ENCODE measurements at regions not wholly inside any gene's neighbourhood (a gene's known extent, or its start where the extent isn't known, plus 50 kb on each side); places are given as distances from the start of the nearest gene placed in this dataset.

GRCh38 chr9:101902051-101902450 is 163.6 kb upstream of the GRIN3A start:
- no peaks in the 10 kb centered on the region for H3K9me3 Mint-ChIP-seq (ENCODE audit: insufficient read depth)
- ChIA-PET POLR2A (no interaction called here), CTCF (no interaction called here)
- Histone ChIP-seq H4K20me1 (ENCODE audit: control insufficient read depth, insufficient read depth, low read length, poor library complexity, severe bottlenecking) (no peaks in the 10 kb centered on the region), H2AFZ (ENCODE audit: insufficient read depth, low read depth, low read length, poor library complexity, severe bottlenecking) (no peak overlapping the region), H3K9me3 (ENCODE audit: control extremely low read depth in 1 of 3, control insufficient read depth in 2 of 3, insufficient read depth in 1 of 3, low read length in 2 of 3) (no peaks in the 10 kb centered on the region), H3K36me3 (replicated peaks in 1 of 2; ENCODE audit: control extremely low read depth in 1 of 2, control insufficient read depth in 1 of 2, extremely low read depth in 1 of 2, insufficient read depth in 2 of 2, low read length in 1 of 2) (no peaks in the 10 kb centered on the region), H3K79me2 (ENCODE audit: control insufficient read depth, insufficient read depth, low read length) (no peaks in the 10 kb centered on the region), H3K27ac (ENCODE audit: low read length in 2 of 2) (no peak overlapping the region), H3K9ac (ENCODE audit: low read length) (no peak overlapping the region), H3K4me2 (replicated peaks; ENCODE audit: low read depth, low read length, poor library complexity, severe bottlenecking) (no peak overlapping the region), H3K27me3 (replicated peaks in 1 of 4; ENCODE audit: control extremely low read depth in 1 of 4, control insufficient read depth in 3 of 4, insufficient read depth in 4 of 4, low read length in 3 of 4) (no peaks in the 10 kb centered on the region), H3K4me3 (ENCODE audit: control extremely low read depth in 1 of 5, extremely low read depth in 1 of 5, insufficient read depth in 1 of 5, low read depth in 2 of 5, low read length in 4 of 5) (no peak overlapping the region), H3K4me1 (ENCODE audit: control insufficient read depth in 2 of 2, insufficient read depth in 2 of 2, low read length in 2 of 2) (no peaks in the 10 kb centered on the region)
- intact Hi-C loops (cut with micrococcal nuclease), result no loop called here
- WGBS (ENCODE audit: insufficient coverage), result no CpG with 5 or more reads among the region's 2 CpGs
- H3K27ac Mint-ChIP-seq, result no peak overlapping the region
- no peaks in the 10 kb centered on the region for H3K27me3 Mint-ChIP-seq
- DNase-seq (no peak), ATAC-seq (ENCODE audit: low read depth) (no peak)
- H3K4me1 Mint-ChIP-seq, result no peaks in the 10 kb centered on the region
- H3K4me3 Mint-ChIP-seq, result no peak overlapping the region
- no peak for TF ChIP-seq CTCF (IDR thresholded peaks at IDR 0.05)
- TF ChIP-seq EZH2 (IDR thresholded peaks at IDR 0.05; ENCODE audit: borderline replicate concordance, insufficient read depth, low read depth, low read length, poor library complexity, severe bottlenecking), result no peak

- H3K9me3 Mint-ChIP-seq (ENCODE audit: insufficient read depth), result no peaks in the 10 kb centered on the region
- Histone ChIP-seq H3K4me3 (ENCODE audit: control extremely low read depth in 1 of 5, extremely low read depth in 1 of 5, insufficient read depth in 1 of 5, low read depth in 2 of 5, low read length in 4 of 5) (no peak overlapping the region), H3K9ac (ENCODE audit: low read length) (no peak overlapping the region), H3K27ac (ENCODE audit: low read length in 2 of 2) (no peak overlapping the region), H2AFZ (ENCODE audit: insufficient read depth, low read depth, low read length, poor library complexity, severe bottlenecking) (no peak overlapping the region), H3K9me3 (ENCODE audit: control extremely low read depth in 1 of 3, control insufficient read depth in 2 of 3, insufficient read depth in 1 of 3, low read length in 2 of 3) (no peaks in the 10 kb centered on the region), H3K4me2 (replicated peaks; ENCODE audit: low read depth, low read length, poor library complexity, severe bottlenecking) (no peak overlapping the region), H3K4me1 (ENCODE audit: control insufficient read depth in 2 of 2, insufficient read depth in 2 of 2, low read length in 2 of 2) (no peaks in the 10 kb centered on the region), H3K27me3 (replicated peaks in 1 of 4; ENCODE audit: control extremely low read depth in 1 of 4, control insufficient read depth in 3 of 4, insufficient read depth in 4 of 4, low read length in 3 of 4) (no peaks in the 10 kb centered on the region), H4K20me1 (ENCODE audit: control insufficient read depth, insufficient read depth, low read length, poor library complexity, severe bottlenecking) (no peaks in the 10 kb centered on the region), H3K79me2 (ENCODE audit: control insufficient read depth, insufficient read depth, low read length) (no peaks in the 10 kb centered on the region), H3K36me3 (replicated peaks in 1 of 2; ENCODE audit: control extremely low read depth in 1 of 2, control insufficient read depth in 1 of 2, extremely low read depth in 1 of 2, insufficient read depth in 2 of 2, low read length in 1 of 2) (no peaks in the 10 kb centered on the region)
- TF ChIP-seq EZH2 (IDR thresholded peaks at IDR 0.05; ENCODE audit: borderline replicate concordance, insufficient read depth, low read depth, low read length, poor library complexity, severe bottlenecking), result no peak
- no peak for TF ChIP-seq CTCF (IDR thresholded peaks at IDR 0.05)
- POLR2A ChIA-PET, result no interaction called here
- no peaks in the 10 kb centered on the region for H3K27me3 Mint-ChIP-seq
- ATAC-seq (ENCODE audit: low read depth), result no peak
- CTCF ChIA-PET, result no interaction called here
- H3K4me3 Mint-ChIP-seq, result no peak overlapping the region
- intact Hi-C loops (cut with micrococcal nuclease), result no loop called here
- H3K4me1 Mint-ChIP-seq, result no peaks in the 10 kb centered on the region
- WGBS (ENCODE audit: insufficient coverage), result no CpG with 5 or more reads among the region's 1 CpG
- no peak overlapping the region for H3K27ac Mint-ChIP-seq
- DNase-seq, result no peak
Measured at GRCh38 chr9:101897196-101897595, 158.7 kb upstream of the GRIN3A start.

Data from B cell (primary cell).